HCT116 (cell line): ENCODE measurements at regions not wholly inside any gene's neighbourhood (a gene's known extent, or its start where the extent isn't known, plus 50 kb on each side); places are given as distances from the start of the nearest gene placed in this dataset.
"Not testable (repeated sequence)": the region's sequence is repeated elsewhere in the genome, so short reads cannot be mapped to it uniquely, and the experiment has no call there.

Experiments used
- ATAC-seq: fragments of 200-7000 bp; cut with Tn5 transposase; 2 replicates; pipeline ENCODE4 v1.9.1; 2020; ENCODE audit warnings: mild to moderate bottlenecking, moderate library complexity
- BruUV-seq: library from RNA; stranded (reverse); fragments of 400-500 nt; replicated peaks from 2 replicates; lab custom pipeline; 2021; lab: Mats Ljungman, UMichigan
- CTCF ChIA-PET: fragments of 300-600 bp; sonication (Branson Sonifier 250); formaldehyde crosslinking; loops from one replicate; lab custom pipeline; 2021; ENCODE audit warnings: antibody characterized with exemption; lab: Charles Lee
- POLR2A ChIA-PET: fragments of 300-600, 350-600 bp; sonication (Branson Sonifier 250); formaldehyde crosslinking; loops from one replicate; lab custom pipeline; 2021; ENCODE audit warnings: antibody characterized with exemption; lab: Charles Lee
- RAD21 ChIA-PET, 2 experiments: fragments of 300-600 bp; sonication (Branson Sonifier 250); formaldehyde crosslinking; loops; one replicate each; lab custom pipeline; 2023; ENCODE audit warnings: low total read pairs in 2 of 2; ENCODE audit not compliant: uncharacterized antibody in 2 of 2, unreplicated experiment in 2 of 2, low non-redundant PET in 1 of 2; lab: Charles Lee
- DNase-seq: peaks from one replicate; pipeline ENCODE4 v3.0.0-alpha.2; 2010; ENCODE audit warnings: low read depth, low spot score
- H2AFZ ChIP-seq: fragments of 200-600 bp; shearing (Covaris generic), sonication (generic); 2 replicates; pipeline ENCODE4 v1.6.1; 2017; ENCODE audit warnings: low read depth, mixed run types, mixed read lengths, antibody characterized with exemption, low read length; ENCODE audit not compliant: poor library complexity, severe bottlenecking
- H3K27ac ChIP-seq: 2 replicates; pipeline ENCODE4 v1.5.1; 2012; ENCODE audit warnings: low read depth, low read length
- H3K27me3 ChIP-seq: fragments of 200-600 bp; sonication (generic); 2 replicates; pipeline ENCODE4 v1.6.1; 2016; ENCODE audit warnings: mixed run types, low read length, mixed read lengths; ENCODE audit not compliant: insufficient read depth
- H3K36me3 ChIP-seq, 2 experiments: fragments of 200-500 bp in 1 of 2; fragments of 200-600 bp in 1 of 2; sonication (Bioruptor generic) in 1 of 2; sonication (generic) in 1 of 2; 2 replicates each; pipeline versions ENCODE4 v1.5.1 to v1.6.1; 2014 to 2016; ENCODE audit warnings: low read length in 2 of 2, inconsistent platforms in 1 of 2, mixed read lengths in 1 of 2, mixed run types in 1 of 2; ENCODE audit not compliant: insufficient read depth in 2 of 2, control insufficient read depth in 1 of 2
- H3K4me1 ChIP-seq, 2 experiments: fragments of 200-600 bp in 1 of 2; sonication (generic) in 1 of 2; 2 replicates each; pipeline versions ENCODE4 v1.5.1 to v1.6.1; 2012 to 2017; ENCODE audit warnings: low read length in 2 of 2, inconsistent platforms in 1 of 2, mild to moderate bottlenecking in 1 of 2, mixed read lengths in 1 of 2, mixed run types in 1 of 2, moderate library complexity in 1 of 2; ENCODE audit not compliant: insufficient read depth in 2 of 2, control insufficient read depth in 1 of 2
- H3K4me2 ChIP-seq: fragments of 200-600 bp; sonication (generic); 2 replicates; pipeline ENCODE4 v1.6.1; 2017; ENCODE audit warnings: mixed run types, low read length, mixed read lengths
- H3K4me3 ChIP-seq, 2 experiments: fragments of 200-600 bp in 1 of 2; sonication (generic) in 1 of 2; replicated peaks in 1 of 2; 2 replicates each; pipeline ENCODE4 v1.5.1; 2011 to 2016; ENCODE audit warnings: low read length in 2 of 2, control low read depth in 1 of 2, low read depth in 1 of 2, mild to moderate bottlenecking in 1 of 2, mixed read lengths in 1 of 2, mixed run types in 1 of 2
- H3K79me2 ChIP-seq: fragments of 200-600 bp; sonication (generic); 2 replicates; pipeline ENCODE4 v1.6.1; 2017; ENCODE audit warnings: mild to moderate bottlenecking, mixed run types, low read length, moderate library complexity, mixed read lengths; ENCODE audit not compliant: insufficient read depth
- H3K9ac ChIP-seq: fragments of 200-600 bp; sonication (generic); 2 replicates; pipeline ENCODE4 v1.6.1; 2016; ENCODE audit warnings: low read length, mixed read lengths
- H3K9me2 ChIP-seq: fragments of 200-600 bp; sonication (generic), shearing (Covaris generic); 2 replicates; pipeline ENCODE4 v1.6.1; 2017; ENCODE audit warnings: mixed run types, mild to moderate bottlenecking, moderate library complexity; ENCODE audit not compliant: insufficient read depth
- H3K9me3 ChIP-seq, 2 experiments: fragments of 200-500 bp in 1 of 2; fragments of 200-600 bp in 1 of 2; sonication (Bioruptor generic) in 1 of 2; sonication (generic) in 1 of 2; 2 replicates each; pipeline ENCODE4 v1.6.1; 2014 to 2017; ENCODE audit warnings: low read length in 2 of 2, mixed read lengths in 2 of 2, inconsistent platforms in 1 of 2, low read depth in 1 of 2, mild to moderate bottlenecking in 1 of 2, mixed run types in 1 of 2, moderate library complexity in 1 of 2; ENCODE audit not compliant: control insufficient read depth in 1 of 2, insufficient read depth in 1 of 2
- H4K20me1 ChIP-seq: fragments of 200-600 bp; sonication (generic), shearing (Covaris generic); 2 replicates; pipeline ENCODE4 v1.6.1; 2017; ENCODE audit warnings: mixed run types, mild to moderate bottlenecking, moderate library complexity; ENCODE audit not compliant: insufficient read depth
- JUND ChIP-seq: IDR thresholded peaks from 2 replicates; pipeline ENCODE4 v1.6.1; 2012
- RAD21 ChIP-seq: IDR thresholded peaks from 2 replicates; pipeline ENCODE4 v1.6.1; 2012; ENCODE audit warnings: low read depth, mild to moderate bottlenecking
- TCF7L2 ChIP-seq: IDR thresholded peaks from 2 replicates; pipeline ENCODE4 v1.7.0; 2011; ENCODE audit warnings: borderline replicate concordance, inconsistent platforms; ENCODE audit not compliant: insufficient read depth, insufficient read length; ENCODE audit errors: extremely low read depth
- intact Hi-C: fragments of 100-400 bp; cut with micrococcal nuclease; formaldehyde crosslinking; loops from 2 replicates; pipeline ENCODE4 v1.10.0; 2022
- TF ChIP-seq, protein P1 (sequence below): IDR thresholded peaks from 2 replicates; pipeline ENCODE4 v1.6.1; 2012; ENCODE audit warnings: low read depth

DNA sequence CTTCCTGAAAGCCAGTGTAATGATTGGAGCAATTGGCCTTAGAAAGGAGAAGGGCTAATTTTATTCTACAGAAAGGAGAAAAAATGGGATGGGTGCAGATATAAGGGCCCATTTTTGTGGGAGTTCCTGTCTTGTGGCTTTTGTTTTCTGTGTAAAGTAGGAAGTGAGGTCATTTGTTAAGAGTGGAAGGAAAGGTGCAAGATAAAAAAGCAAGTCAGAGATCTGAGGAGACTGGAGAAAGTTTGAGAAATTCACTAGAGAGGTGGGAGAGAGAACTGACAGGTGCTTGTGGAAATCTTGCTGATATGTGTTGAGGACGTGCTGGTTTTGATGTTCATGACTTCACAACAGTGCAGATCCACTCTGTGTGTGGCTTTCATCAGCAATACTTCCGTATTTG lies 349.4 kb downstream of the DLEU7 start:
- ChIA-PET POLR2A (no interaction called here), CTCF (no interaction called here), RAD21 (no interaction called here)
- no peaks in the 10 kb centered on the region for H3K36me3 ChIP-seq
- DNase-seq (no peak), ATAC-seq (no peak)
- H3K4me2 ChIP-seq: no peak overlapping the region
- H3K4me3 ChIP-seq: no peak overlapping the region
- H3K79me2 ChIP-seq: no peaks in the 10 kb centered on the region
- no peaks in the 10 kb centered on the region for H3K4me1 ChIP-seq
- no peaks in the 10 kb centered on the region for H4K20me1 ChIP-seq
- TSS peak; percentile 50 for BruUV-seq
- intact Hi-C loops: no loop called here
- H3K9me2 ChIP-seq: no peaks in the 10 kb centered on the region
- no peaks in the 10 kb centered on the region for H3K9me3 ChIP-seq
- no peak overlapping the region for H2AFZ ChIP-seq
- no peak overlapping the region for H3K9ac ChIP-seq
- no peaks in the 10 kb centered on the region for H3K27me3 ChIP-seq
- no peak for TF ChIP-seq TCF7L2
- no peak for TF ChIP-seq RAD21
- TF ChIP-seq, protein P1, sequence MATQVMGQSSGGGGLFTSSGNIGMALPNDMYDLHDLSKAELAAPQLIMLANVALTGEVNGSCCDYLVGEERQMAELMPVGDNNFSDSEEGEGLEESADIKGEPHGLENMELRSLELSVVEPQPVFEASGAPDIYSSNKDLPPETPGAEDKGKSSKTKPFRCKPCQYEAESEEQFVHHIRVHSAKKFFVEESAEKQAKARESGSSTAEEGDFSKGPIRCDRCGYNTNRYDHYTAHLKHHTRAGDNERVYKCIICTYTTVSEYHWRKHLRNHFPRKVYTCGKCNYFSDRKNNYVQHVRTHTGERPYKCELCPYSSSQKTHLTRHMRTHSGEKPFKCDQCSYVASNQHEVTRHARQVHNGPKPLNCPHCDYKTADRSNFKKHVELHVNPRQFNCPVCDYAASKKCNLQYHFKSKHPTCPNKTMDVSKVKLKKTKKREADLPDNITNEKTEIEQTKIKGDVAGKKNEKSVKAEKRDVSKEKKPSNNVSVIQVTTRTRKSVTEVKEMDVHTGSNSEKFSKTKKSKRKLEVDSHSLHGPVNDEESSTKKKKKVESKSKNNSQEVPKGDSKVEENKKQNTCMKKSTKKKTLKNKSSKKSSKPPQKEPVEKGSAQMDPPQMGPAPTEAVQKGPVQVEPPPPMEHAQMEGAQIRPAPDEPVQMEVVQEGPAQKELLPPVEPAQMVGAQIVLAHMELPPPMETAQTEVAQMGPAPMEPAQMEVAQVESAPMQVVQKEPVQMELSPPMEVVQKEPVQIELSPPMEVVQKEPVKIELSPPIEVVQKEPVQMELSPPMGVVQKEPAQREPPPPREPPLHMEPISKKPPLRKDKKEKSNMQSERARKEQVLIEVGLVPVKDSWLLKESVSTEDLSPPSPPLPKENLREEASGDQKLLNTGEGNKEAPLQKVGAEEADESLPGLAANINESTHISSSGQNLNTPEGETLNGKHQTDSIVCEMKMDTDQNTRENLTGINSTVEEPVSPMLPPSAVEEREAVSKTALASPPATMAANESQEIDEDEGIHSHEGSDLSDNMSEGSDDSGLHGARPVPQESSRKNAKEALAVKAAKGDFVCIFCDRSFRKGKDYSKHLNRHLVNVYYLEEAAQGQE: no peak
- no peak for TF ChIP-seq JUND
- H3K27ac ChIP-seq: no peak overlapping the region

DNA sequence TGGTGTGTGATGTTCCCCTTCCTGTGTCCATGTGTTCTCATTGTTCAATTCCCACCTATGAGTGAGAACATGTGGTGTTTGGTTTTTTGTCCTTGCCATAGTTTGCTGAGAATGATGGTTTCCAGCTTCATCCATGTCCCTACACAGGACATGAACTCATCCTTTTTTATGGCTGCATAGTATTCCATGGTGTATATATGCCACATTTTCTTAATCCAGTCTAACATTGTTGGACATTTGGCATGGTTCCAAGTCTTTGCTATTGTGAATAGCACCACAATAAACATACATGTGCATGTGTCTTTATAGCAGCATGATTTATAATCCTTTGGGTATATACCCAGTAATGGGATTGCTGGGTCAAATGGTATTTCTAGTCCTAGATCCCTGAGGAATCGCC lies 340.3 kb downstream of the DLEU7 start:
- RAD21 ChIA-PET, H4K20me1 ChIP-seq, H3K36me3 ChIP-seq, H2AFZ ChIP-seq, H3K9me2 ChIP-seq, intact Hi-C loops, H3K9me3 ChIP-seq, CTCF ChIA-PET, H3K4me3 ChIP-seq, H3K27me3 ChIP-seq, H3K9ac ChIP-seq, DNase-seq, H3K4me1 ChIP-seq, BruUV-seq, H3K79me2 ChIP-seq, H3K4me2 ChIP-seq, POLR2A ChIA-PET, H3K27ac ChIP-seq, ATAC-seq: not testable (repeated sequence)
